ENCODE measurements at regions not wholly inside any gene's neighbourhood (a gene's known extent, or its start where the extent isn't known, plus 50 kb on each side); places are given as distances from the start of the nearest gene placed in this dataset.

- TF ChIP-seq EZH2 (IDR thresholded peaks at IDR 0.05; ENCODE audit: insufficient read depth, low read length): no peak
- TF ChIP-seq, protein P1, sequence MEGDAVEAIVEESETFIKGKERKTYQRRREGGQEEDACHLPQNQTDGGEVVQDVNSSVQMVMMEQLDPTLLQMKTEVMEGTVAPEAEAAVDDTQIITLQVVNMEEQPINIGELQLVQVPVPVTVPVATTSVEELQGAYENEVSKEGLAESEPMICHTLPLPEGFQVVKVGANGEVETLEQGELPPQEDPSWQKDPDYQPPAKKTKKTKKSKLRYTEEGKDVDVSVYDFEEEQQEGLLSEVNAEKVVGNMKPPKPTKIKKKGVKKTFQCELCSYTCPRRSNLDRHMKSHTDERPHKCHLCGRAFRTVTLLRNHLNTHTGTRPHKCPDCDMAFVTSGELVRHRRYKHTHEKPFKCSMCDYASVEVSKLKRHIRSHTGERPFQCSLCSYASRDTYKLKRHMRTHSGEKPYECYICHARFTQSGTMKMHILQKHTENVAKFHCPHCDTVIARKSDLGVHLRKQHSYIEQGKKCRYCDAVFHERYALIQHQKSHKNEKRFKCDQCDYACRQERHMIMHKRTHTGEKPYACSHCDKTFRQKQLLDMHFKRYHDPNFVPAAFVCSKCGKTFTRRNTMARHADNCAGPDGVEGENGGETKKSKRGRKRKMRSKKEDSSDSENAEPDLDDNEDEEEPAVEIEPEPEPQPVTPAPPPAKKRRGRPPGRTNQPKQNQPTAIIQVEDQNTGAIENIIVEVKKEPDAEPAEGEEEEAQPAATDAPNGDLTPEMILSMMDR (IDR thresholded peaks at IDR 0.05; ENCODE audit: insufficient read depth, low read depth, low read length): no peak
- Mint-ChIP-seq H3K9me3 (ENCODE audit: unreplicated experiment) (peaks cover 11% of the 10 kb centered on the region), H3K27me3 (ENCODE audit: low read depth, unreplicated experiment) (peaks cover 6% of the 10 kb centered on the region), H3K4me3 (ENCODE audit: unreplicated experiment) (no peak overlapping the region), H3K4me1 (ENCODE audit: low read depth, unreplicated experiment) (peaks cover 6% of the 10 kb centered on the region), H3K27ac (ENCODE audit: unreplicated experiment) (no peak overlapping the region), H3K36me3 (ENCODE audit: low read depth, unreplicated experiment) (peaks cover 4% of the 10 kb centered on the region)
- Histone ChIP-seq H3K79me2 (ENCODE audit: insufficient read depth, low read length) (no peaks in the 10 kb centered on the region), H3K9ac (ENCODE audit: low read length) (no peak overlapping the region), H3K4me1 (ENCODE audit: insufficient read depth, low read length) (peaks cover 23% of the 10 kb centered on the region), H3K36me3 (ENCODE audit: insufficient read depth, low read length) (no peaks in the 10 kb centered on the region), H4K20me1 (ENCODE audit: insufficient read depth, low read length) (no peaks in the 10 kb centered on the region), H2AFZ (ENCODE audit: low read depth, low read length) (no peak overlapping the region), H3K27ac (ENCODE audit: low read depth, low read length) (no peak overlapping the region), H3K4me2 (ENCODE audit: low read length) (no peak overlapping the region), H3K4me3 (ENCODE audit: insufficient read depth, low read depth, low read length) (no peak overlapping the region), H3K9me3 (ENCODE audit: insufficient read depth, low read depth, low read length) (peaks cover 11% of the 10 kb centered on the region), H3K27me3 (ENCODE audit: insufficient read depth, low read length) (no peaks in the 10 kb centered on the region)
- no peak for DNase-seq (ENCODE audit: low read depth)
- no peak for FAIRE-seq
These were observed 65.7 kb upstream of the ZNF469 start for GRCh38 chr16:88316941-88317612.

- Histone ChIP-seq H3K36me3 (ENCODE audit: insufficient read depth, low read length) (no peaks in the 10 kb centered on the region), H3K27ac (ENCODE audit: low read depth, low read length) (no peak overlapping the region), H3K9me3 (ENCODE audit: insufficient read depth, low read depth, low read length) (peaks cover 6% of the 10 kb centered on the region), H3K27me3 (ENCODE audit: insufficient read depth, low read length) (no peaks in the 10 kb centered on the region), H3K4me1 (ENCODE audit: insufficient read depth, low read length) (peaks cover 23% of the 10 kb centered on the region), H3K4me3 (ENCODE audit: insufficient read depth, low read depth, low read length) (no peak overlapping the region), H3K9ac (ENCODE audit: low read length) (peak overlapping the region; percentile 3), H4K20me1 (ENCODE audit: insufficient read depth, low read length) (no peaks in the 10 kb centered on the region), H2AFZ (ENCODE audit: low read depth, low read length) (peak overlapping the region; percentile 2), H3K79me2 (ENCODE audit: insufficient read depth, low read length) (no peaks in the 10 kb centered on the region), H3K4me2 (ENCODE audit: low read length) (no peak overlapping the region)
- TF ChIP-seq, protein P1 (IDR thresholded peaks at IDR 0.05; ENCODE audit: insufficient read depth, low read depth, low read length): no peak
- TF ChIP-seq EZH2 (IDR thresholded peaks at IDR 0.05; ENCODE audit: insufficient read depth, low read length): no peak
- FAIRE-seq (no peak), DNase-seq (ENCODE audit: low read depth) (peak; percentile 64)
- Mint-ChIP-seq H3K9me3 (ENCODE audit: unreplicated experiment) (peaks cover 6% of the 10 kb centered on the region), H3K27ac (ENCODE audit: unreplicated experiment) (peak overlapping the region; percentile 34), H3K36me3 (ENCODE audit: low read depth, unreplicated experiment) (peaks cover 4% of the 10 kb centered on the region), H3K27me3 (ENCODE audit: low read depth, unreplicated experiment) (peaks cover 6% of the 10 kb centered on the region), H3K4me1 (ENCODE audit: low read depth, unreplicated experiment) (peaks cover 6% of the 10 kb centered on the region), H3K4me3 (ENCODE audit: unreplicated experiment) (no peak overlapping the region)
These were observed 65.2 kb upstream of the ZNF469 start for GRCh38 chr16:88317613-88317965.

- no peak overlapping the region for H3K27ac ChIP-seq (ENCODE audit: low read depth, low read length)
- no peak overlapping the region for H3K4me2 ChIP-seq (ENCODE audit: low read length)
- H3K9ac ChIP-seq (ENCODE audit: low read length): no peak overlapping the region
- no peaks in the 10 kb centered on the region for H3K36me3 ChIP-seq (ENCODE audit: insufficient read depth, low read length)
- peaks cover 6% of the 10 kb centered on the region for H3K4me1 Mint-ChIP-seq (ENCODE audit: low read depth, unreplicated experiment)
- peak overlapping the region; percentile 2 for H2AFZ ChIP-seq (ENCODE audit: low read depth, low read length)
- H3K4me3 Mint-ChIP-seq (ENCODE audit: unreplicated experiment): no peak overlapping the region
- H3K4me1 ChIP-seq (ENCODE audit: insufficient read depth, low read length): peaks cover 23% of the 10 kb centered on the region
- H3K4me3 ChIP-seq (ENCODE audit: insufficient read depth, low read depth, low read length): no peak overlapping the region
- H3K79me2 ChIP-seq (ENCODE audit: insufficient read depth, low read length): no peaks in the 10 kb centered on the region
- DNase-seq (ENCODE audit: low read depth) (no peak), FAIRE-seq (no peak)
- H3K27me3 Mint-ChIP-seq (ENCODE audit: low read depth, unreplicated experiment): peaks cover 6% of the 10 kb centered on the region
- peaks cover 4% of the 10 kb centered on the region for H3K36me3 Mint-ChIP-seq (ENCODE audit: low read depth, unreplicated experiment)
- no peak for TF ChIP-seq EZH2 (IDR thresholded peaks at IDR 0.05; ENCODE audit: insufficient read depth, low read length)
- TF ChIP-seq, protein P1 (IDR thresholded peaks at IDR 0.05; ENCODE audit: insufficient read depth, low read depth, low read length): no peak
- no peaks in the 10 kb centered on the region for H3K27me3 ChIP-seq (ENCODE audit: insufficient read depth, low read length)
- H3K9me3 Mint-ChIP-seq (ENCODE audit: unreplicated experiment): peaks cover 5% of the 10 kb centered on the region
- no peaks in the 10 kb centered on the region for H4K20me1 ChIP-seq (ENCODE audit: insufficient read depth, low read length)
- peaks cover 6% of the 10 kb centered on the region for H3K9me3 ChIP-seq (ENCODE audit: insufficient read depth, low read depth, low read length)
- no peak overlapping the region for H3K27ac Mint-ChIP-seq (ENCODE audit: unreplicated experiment)
These were observed 64.7 kb upstream of the ZNF469 start for GRCh38 chr16:88318051-88318450.
